Testis (tissue), 2 donors: ENCODE measurements at regions not wholly inside any gene's neighbourhood (a gene's known extent, or its start where the extent isn't known, plus 50 kb on each side); places are given as distances from the start of the nearest gene placed in this dataset.

Source experiments
- DNase-seq: peaks from one replicate; pipeline ENCODE4 v3.0.0-alpha.2; 2019
- H3K27ac ChIP-seq, 2 donors: fragments of 200-600 bp; sonication (generic); one replicate each; pipeline ENCODE4 v1.5.1; 2019
- H3K27me3 ChIP-seq: fragments of 200-600 bp; sonication (generic); one replicate; pipeline ENCODE4 v1.5.1; 2019
- H3K36me3 ChIP-seq: fragments of 200-600 bp; sonication (generic); one replicate; pipeline ENCODE4 v1.5.1; 2017; ENCODE audit warnings: low read depth; ENCODE audit errors: missing control alignments
- H3K4me1 ChIP-seq: fragments of 200-600 bp; sonication (generic); one replicate; pipeline ENCODE4 v1.5.1; 2019
- H3K4me3 ChIP-seq, 2 donors: fragments of 200-600 bp; sonication (generic); one replicate each; pipeline ENCODE4 v1.5.1; 2017 to 2019
- H3K9me3 ChIP-seq: fragments of 200-600 bp; sonication (generic); one replicate; pipeline ENCODE4 v1.5.1; 2017
- POLR2A ChIP-seq: fragments of 450-650 bp; IDR thresholded peaks from one replicate; pipeline ENCODE4 v1.6.1; 2017; ENCODE audit warnings: antibody characterized with exemption, mild to moderate bottlenecking, moderate library complexity
- WGBS, 2 donors: methylation state at CpG; one replicate each; pipeline ENCODE4 v1.1.5; 2018; 5-methylcytosine and 5-hydroxymethylcytosine counted together
- intact Hi-C: fragments of 100-400 bp; cut with DNase I; formaldehyde crosslinking; loops from one replicate; pipeline ENCODE4 v1.15.1; 2023; ENCODE audit warnings: low total_unique reads
- TF ChIP-seq, protein P1 (sequence below), 3 experiments: fragments of 450-650 bp in 2 of 3; fragments of 200-600 bp in 1 of 3; sonication (generic) in 1 of 3; IDR thresholded peaks; one replicate each; pipeline ENCODE4 v1.5.1; 2016 to 2019; ENCODE audit warnings: antibody characterized with exemption in 3 of 3, mild to moderate bottlenecking in 2 of 3, moderate library complexity in 1 of 3

DNA sequence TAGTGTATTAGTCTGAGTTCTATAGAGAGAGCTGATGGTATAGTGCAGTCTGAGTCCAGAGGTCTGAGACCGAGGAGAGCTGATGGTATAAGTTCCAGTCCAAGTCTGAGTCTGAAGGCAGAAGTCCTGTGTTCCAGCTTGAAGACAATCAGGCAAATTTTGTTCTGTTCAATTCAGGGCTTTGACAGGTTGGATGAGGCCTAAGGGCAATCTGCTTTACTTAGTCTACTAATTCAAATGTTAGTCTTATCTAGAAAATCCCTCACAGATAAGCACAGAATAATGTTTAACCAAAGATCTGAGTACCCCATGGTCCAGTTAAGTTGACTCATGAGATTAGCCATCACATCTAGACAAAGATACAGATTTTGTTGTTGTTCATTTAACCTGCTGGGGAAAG is 303.0 kb upstream of the KLF4 start:
- H3K36me3 ChIP-seq, result no peaks in the 10 kb centered on the region
- DNase-seq, result no peak
- no peaks in the 10 kb centered on the region for H3K9me3 ChIP-seq
- WGBS, 2 donors, result 92% methylated on average over 1 of the region's 1 CpG
- no peak overlapping the region for H3K27ac ChIP-seq
- H3K4me3 ChIP-seq, result no peak overlapping the region
- H3K27me3 ChIP-seq, result no peaks in the 10 kb centered on the region
- H3K4me1 ChIP-seq, result no peaks in the 10 kb centered on the region
- no peak for TF ChIP-seq POLR2A
- TF ChIP-seq, protein P1, sequence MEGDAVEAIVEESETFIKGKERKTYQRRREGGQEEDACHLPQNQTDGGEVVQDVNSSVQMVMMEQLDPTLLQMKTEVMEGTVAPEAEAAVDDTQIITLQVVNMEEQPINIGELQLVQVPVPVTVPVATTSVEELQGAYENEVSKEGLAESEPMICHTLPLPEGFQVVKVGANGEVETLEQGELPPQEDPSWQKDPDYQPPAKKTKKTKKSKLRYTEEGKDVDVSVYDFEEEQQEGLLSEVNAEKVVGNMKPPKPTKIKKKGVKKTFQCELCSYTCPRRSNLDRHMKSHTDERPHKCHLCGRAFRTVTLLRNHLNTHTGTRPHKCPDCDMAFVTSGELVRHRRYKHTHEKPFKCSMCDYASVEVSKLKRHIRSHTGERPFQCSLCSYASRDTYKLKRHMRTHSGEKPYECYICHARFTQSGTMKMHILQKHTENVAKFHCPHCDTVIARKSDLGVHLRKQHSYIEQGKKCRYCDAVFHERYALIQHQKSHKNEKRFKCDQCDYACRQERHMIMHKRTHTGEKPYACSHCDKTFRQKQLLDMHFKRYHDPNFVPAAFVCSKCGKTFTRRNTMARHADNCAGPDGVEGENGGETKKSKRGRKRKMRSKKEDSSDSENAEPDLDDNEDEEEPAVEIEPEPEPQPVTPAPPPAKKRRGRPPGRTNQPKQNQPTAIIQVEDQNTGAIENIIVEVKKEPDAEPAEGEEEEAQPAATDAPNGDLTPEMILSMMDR (IDR thresholded peaks at IDR 0.05), result no peak
- intact Hi-C loops, result no loop called here

DNA sequence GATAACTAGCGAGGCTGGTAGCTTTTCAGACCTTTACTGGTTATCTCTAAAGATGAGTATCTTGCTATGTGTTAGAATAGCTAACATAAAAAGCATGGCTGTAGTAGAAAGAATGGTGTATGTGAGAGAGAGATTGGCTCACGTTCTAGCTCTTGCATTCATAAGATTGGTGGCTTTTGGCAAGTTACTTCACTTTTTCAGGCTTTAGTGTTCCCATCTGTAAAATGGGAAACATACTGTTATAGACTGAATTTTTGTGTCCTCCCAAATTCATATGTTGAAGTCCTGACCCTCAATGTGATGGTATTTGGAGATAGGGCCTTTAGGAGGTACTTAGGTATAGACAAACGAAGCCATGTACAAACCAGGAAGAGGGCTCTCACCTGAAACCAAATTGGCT is 302.4 kb upstream of the KLF4 start:
- 90 to 91% methylated on average over 3 of the region's 3 CpGs for WGBS, 2 donors
- intact Hi-C loops, result no loop called here
- no peak overlapping the region for H3K27ac ChIP-seq

DNA sequence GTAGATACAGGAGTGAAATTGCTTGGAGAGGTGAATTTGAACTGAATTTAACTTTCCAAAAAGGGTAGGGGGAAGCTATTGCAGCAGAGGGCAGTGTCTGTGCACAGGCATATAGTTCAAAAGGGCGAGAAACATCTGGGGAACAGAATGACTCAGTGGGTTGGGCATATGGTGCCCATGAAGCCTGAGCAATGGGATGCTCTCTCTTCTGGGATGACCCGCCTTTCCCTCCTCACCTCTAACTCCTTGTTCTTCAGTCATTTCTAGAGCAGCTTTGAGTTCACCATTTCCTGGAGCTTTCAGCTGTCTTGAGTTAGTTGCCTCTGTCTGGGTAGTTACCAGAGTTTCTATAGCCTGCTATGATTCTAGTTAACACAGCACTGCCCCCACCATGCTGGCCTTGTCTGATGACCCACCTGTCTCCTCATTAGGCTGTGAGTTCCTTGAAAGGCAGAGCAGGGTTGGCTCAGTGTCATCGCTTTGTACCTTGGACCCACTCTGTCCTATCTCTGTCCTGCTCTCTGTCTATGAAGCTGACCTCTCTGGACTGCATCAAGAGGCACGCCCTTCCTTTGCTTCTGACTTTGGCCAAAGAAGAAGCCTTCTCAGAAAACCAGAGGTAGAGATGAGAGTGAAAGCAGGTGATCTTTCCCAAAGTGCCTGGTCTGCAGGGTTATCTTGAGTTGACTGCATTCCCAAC is 299.6 kb upstream of the KLF4 start:
- H3K36me3 ChIP-seq, result no peaks in the 10 kb centered on the region
- no peak for TF ChIP-seq POLR2A
- TF ChIP-seq, protein P1 (IDR thresholded peaks at IDR 0.05), result no peak
- intact Hi-C loops, result no loop called here
- no peak for DNase-seq
- no peak overlapping the region for H3K4me3 ChIP-seq
- peaks cover 7% of the 10 kb centered on the region for H3K4me1 ChIP-seq
- H3K27me3 ChIP-seq, result no peaks in the 10 kb centered on the region
- 92 to 93% methylated on average over 4 of the region's 4 CpGs for WGBS, 2 donors
- H3K9me3 ChIP-seq, result no peaks in the 10 kb centered on the region
- H3K27ac ChIP-seq, result no peak overlapping the region

More for the DNA sequence above, 302.4 kb upstream of the KLF4 start:
- Histone ChIP-seq H3K27me3 (no peaks in the 10 kb centered on the region), H3K4me3 (no peak overlapping the region), H3K9me3 (no peaks in the 10 kb centered on the region), H3K4me1 (no peaks in the 10 kb centered on the region), H3K36me3 (no peaks in the 10 kb centered on the region)
- no peak for DNase-seq
- TF ChIP-seq POLR2A, result no peak
- TF ChIP-seq, protein P1 (IDR thresholded peaks at IDR 0.05), result no peak

DNA sequence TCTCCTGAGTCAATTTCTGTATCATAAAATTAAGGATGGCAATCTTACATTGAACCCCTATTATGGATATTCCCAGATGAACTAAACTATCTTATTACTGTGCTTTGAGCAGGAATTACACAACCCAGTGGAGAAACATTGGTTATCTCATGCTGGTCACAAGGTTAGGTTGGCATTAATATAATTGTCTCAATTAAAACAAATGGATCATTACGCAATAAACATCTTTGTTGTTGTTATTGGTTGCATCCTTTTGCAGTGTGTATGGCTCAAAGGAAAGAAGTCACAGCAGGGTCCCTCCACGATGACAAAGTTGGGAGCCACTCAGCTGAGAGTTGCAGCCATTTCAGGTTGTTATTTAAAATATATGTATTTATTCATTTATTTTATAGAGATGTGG is 297.0 kb upstream of the KLF4 start:
- H3K27me3 ChIP-seq, result no peaks in the 10 kb centered on the region
- 94 to 97% methylated on average over 2 of the region's 2 CpGs for WGBS, 2 donors
- H3K9me3 ChIP-seq, result no peaks in the 10 kb centered on the region
- H3K27ac ChIP-seq, result no peak overlapping the region
- DNase-seq, result no peak
- intact Hi-C loops, result no loop called here
- H3K4me1 ChIP-seq, result peaks cover 8% of the 10 kb centered on the region
- H3K36me3 ChIP-seq, result no peaks in the 10 kb centered on the region
- TF ChIP-seq, protein P1 (IDR thresholded peaks at IDR 0.05), result no peak
- no peak for TF ChIP-seq POLR2A
- no peak overlapping the region for H3K4me3 ChIP-seq
